H1 (cell line): ENCODE measurements at regions not wholly inside any gene's neighbourhood (a gene's known extent, or its start where the extent isn't known, plus 50 kb on each side); places are given as distances from the start of the nearest gene placed in this dataset.

Experiments
- CTCF ChIA-PET: fragments of 300-600 bp; sonication (Branson Sonifier 250); formaldehyde crosslinking; loops from one replicate; lab custom pipeline; 2021; ENCODE audit not compliant: partially characterized antibody; lab: Charles Lee
- POLR2A ChIA-PET: fragments of 300-600 bp; sonication (Branson Sonifier 250); formaldehyde crosslinking; loops from one replicate; lab custom pipeline; 2021; ENCODE audit warnings: inconsistent platforms; ENCODE audit not compliant: partially characterized antibody; lab: Charles Lee
- DNase-seq, 2 experiments: peaks; one replicate each; pipeline versions ENCODE4 v3.0.0 to v3.0.0-alpha.2; 2010 to 2022; ENCODE audit warnings: low spot score in 2 of 2, low read depth in 1 of 2, mixed read lengths in 1 of 2
- FAIRE-seq: peaks from 2 replicates; lab custom pipeline; 2011; peaks lifted over from hg19 to GRCh38; lab: Jason Lieb, UNC
- H2AFZ ChIP-seq: 2 replicates; pipeline ENCODE4 v1.8.1; 2012; ENCODE audit warnings: low read length, inconsistent platforms
- H2AK5ac ChIP-seq: 2 replicates; pipeline ENCODE4 v1.6.1; 2013; ENCODE audit warnings: low read depth, low read length
- H2BK120ac ChIP-seq: replicated peaks from 2 replicates; pipeline ENCODE3; 2013; ENCODE audit warnings: low read depth, low read length, inconsistent platforms
- H2BK12ac ChIP-seq: 2 replicates; pipeline ENCODE4 v1.6.1; 2013; ENCODE audit warnings: low read depth, low read length
- H2BK15ac ChIP-seq: 2 replicates; pipeline ENCODE4 v1.6.1; 2013; ENCODE audit warnings: low read length
- H2BK20ac ChIP-seq: 2 replicates; pipeline ENCODE4 v1.6.1; 2013; ENCODE audit warnings: low read length
- H2BK5ac ChIP-seq: 2 replicates; pipeline ENCODE4 v1.6.1; 2013; ENCODE audit warnings: low read depth, low read length
- H3K14ac ChIP-seq: 2 replicates; pipeline ENCODE4 v1.6.1; 2013; ENCODE audit warnings: inconsistent platforms; ENCODE audit not compliant: insufficient read length
- H3K18ac ChIP-seq: 2 replicates; pipeline ENCODE4 v1.6.1; 2013; ENCODE audit warnings: low read length; ENCODE audit errors: extremely low read depth
- H3K23ac ChIP-seq: 2 replicates; pipeline ENCODE4 v1.6.1; 2013; ENCODE audit warnings: inconsistent platforms; ENCODE audit not compliant: insufficient read length
- H3K23me2 ChIP-seq: 2 replicates; pipeline ENCODE4 v1.6.1; 2013; ENCODE audit warnings: low read depth, low read length
- H3K27ac ChIP-seq: 2 replicates; pipeline ENCODE4 v1.6.1; 2011; ENCODE audit warnings: low read depth, low read length, inconsistent platforms
- H3K27me3 ChIP-seq, 4 experiments: replicated peaks in 1 of 4; 1 replicate in 1 of 4; 2 replicates in 3 of 4; pipeline versions ENCODE4 v1.6.1 to v1.8.1; 2011 to 2013; ENCODE audit warnings: low read length in 3 of 4, mild to moderate bottlenecking in 3 of 4, inconsistent platforms in 2 of 4, mixed read lengths in 2 of 4, moderate library complexity in 1 of 4; ENCODE audit not compliant: control insufficient read depth in 3 of 4, insufficient read depth in 3 of 4; ENCODE audit errors: extremely low read depth in 1 of 4
- H3K36me3 ChIP-seq, 4 experiments: 2 replicates each; pipeline versions ENCODE4 v1.6.1 to v1.8.1; 2011 to 2013; ENCODE audit warnings: mild to moderate bottlenecking in 4 of 4, low read length in 3 of 4, moderate library complexity in 2 of 4, control low read depth in 1 of 4, inconsistent platforms in 1 of 4; ENCODE audit not compliant: insufficient read depth in 4 of 4, control insufficient read depth in 2 of 4
- H3K4ac ChIP-seq: replicated peaks from 2 replicates; pipeline ENCODE3; 2013; ENCODE audit warnings: low read length, low read depth, mixed read lengths, inconsistent platforms; ENCODE audit not compliant: insufficient read length
- H3K4me1 ChIP-seq, 4 experiments: replicated peaks in 1 of 4; 1 replicate in 1 of 4; 2 replicates in 3 of 4; pipeline versions ENCODE4 v1.6.1 to v1.8.1; 2011 to 2013; ENCODE audit warnings: low read length in 3 of 4, inconsistent platforms in 2 of 4, mixed read lengths in 1 of 4; ENCODE audit not compliant: insufficient read depth in 4 of 4, control insufficient read depth in 3 of 4
- H3K4me2 ChIP-seq, 2 experiments: 2 replicates each; pipeline versions ENCODE4 v1.6.1 to v1.8.1; 2011 to 2013; ENCODE audit warnings: low read depth in 2 of 2, low read length in 2 of 2, control low read depth in 1 of 2, inconsistent platforms in 1 of 2, mild to moderate bottlenecking in 1 of 2; ENCODE audit not compliant: insufficient read depth in 1 of 2
- H3K4me3 ChIP-seq, 4 experiments: fragments of 200-600, 300-600 bp in 1 of 4; sonication (generic), shearing (Covaris generic), sonication (Bioruptor Twin) in 1 of 4; 2 replicates each; pipeline versions ENCODE4 v1.5.1 to v1.8.1; 2011 to 2016; ENCODE audit warnings: low read length in 4 of 4, low read depth in 3 of 4, control low read depth in 2 of 4, inconsistent platforms in 2 of 4, mild to moderate bottlenecking in 2 of 4, mixed read lengths in 1 of 4, moderate library complexity in 1 of 4; ENCODE audit not compliant: insufficient read depth in 2 of 4; ENCODE audit errors: extremely low read depth in 1 of 4
- H3K56ac ChIP-seq: replicated peaks from 2 replicates; pipeline ENCODE3; 2013; ENCODE audit warnings: low read depth, mild to moderate bottlenecking, mixed read lengths, low read length, inconsistent platforms; ENCODE audit not compliant: insufficient read length
- H3K79me1 ChIP-seq: 2 replicates; pipeline ENCODE4 v1.6.1; 2013; ENCODE audit warnings: low read depth, low read length, control low read depth
- H3K79me2 ChIP-seq, 2 experiments: 2 replicates each; pipeline versions ENCODE4 v1.6.1 to v1.8.1; 2012 to 2013; ENCODE audit warnings: low read length in 2 of 2, mild to moderate bottlenecking in 2 of 2, inconsistent platforms in 1 of 2; ENCODE audit not compliant: insufficient read depth in 2 of 2, control insufficient read depth in 1 of 2
- H3K9ac ChIP-seq, 4 experiments: replicated peaks in 1 of 4; 1 replicate in 1 of 4; 2 replicates in 3 of 4; pipeline versions ENCODE4 v1.6.1 to v1.8.1; 2011 to 2013; ENCODE audit warnings: low read depth in 3 of 4, low read length in 3 of 4, control low read depth in 2 of 4, mild to moderate bottlenecking in 2 of 4, moderate library complexity in 2 of 4, inconsistent platforms in 1 of 4; ENCODE audit errors: extremely low read depth in 1 of 4
- H3K9me3 ChIP-seq, 2 experiments: 2 replicates each; pipeline versions ENCODE4 v1.6.1 to v1.8.1; 2012 to 2013; ENCODE audit warnings: mild to moderate bottlenecking in 2 of 2, moderate library complexity in 2 of 2, control low read depth in 1 of 2, inconsistent platforms in 1 of 2, low read depth in 1 of 2, low read length in 1 of 2, mixed read lengths in 1 of 2; ENCODE audit not compliant: insufficient read depth in 2 of 2
- H4K20me1 ChIP-seq, 2 experiments: replicated peaks in 1 of 2; 2 replicates each; pipeline versions ENCODE3 to v1.8.1; 2011 to 2013; ENCODE audit warnings: inconsistent platforms in 2 of 2, low read length in 2 of 2, mild to moderate bottlenecking in 1 of 2; ENCODE audit not compliant: insufficient read depth in 2 of 2, control insufficient read depth in 1 of 2
- H4K5ac ChIP-seq: 2 replicates; pipeline ENCODE4 v1.6.1; 2013; ENCODE audit warnings: low read length, low read depth, mixed read lengths, inconsistent platforms; ENCODE audit not compliant: insufficient read length
- H4K8ac ChIP-seq: 2 replicates; pipeline ENCODE4 v1.8.0; 2013; ENCODE audit warnings: mild to moderate bottlenecking, moderate library complexity, low read length, inconsistent platforms; ENCODE audit not compliant: insufficient read depth; ENCODE audit errors: extremely low read depth
- H4K91ac ChIP-seq: replicated peaks from 2 replicates; pipeline ENCODE3; 2013; ENCODE audit warnings: low read length, mixed read lengths, inconsistent platforms; ENCODE audit not compliant: insufficient read length
- BACH1 ChIP-seq: IDR thresholded peaks from 2 replicates; pipeline ENCODE4 v1.6.1; 2012; ENCODE audit warnings: low read length, improper control_type of control experiment
- BRCA1 ChIP-seq: IDR thresholded peaks from 2 replicates; pipeline ENCODE4 v1.6.1; 2012; ENCODE audit warnings: low read depth, low read length, improper control_type of control experiment
- CBX5 ChIP-seq: fragments of 300-800, 300-1000 bp; sonication (generic); IDR thresholded peaks from 2 replicates; pipeline ENCODE4 v1.7.1; 2016; ENCODE audit warnings: antibody characterized with exemption, low read length, low read depth
- CHD1 ChIP-seq: IDR thresholded peaks from 2 replicates; pipeline ENCODE4 v1.6.1; 2012; ENCODE audit warnings: low read depth, low read length, improper control_type of control experiment
- KDM5A ChIP-seq: fragments of 200-600 bp; IDR thresholded peaks from 2 replicates; pipeline ENCODE4 v1.7.1; 2012; ENCODE audit warnings: mild to moderate bottlenecking, low read length, inconsistent platforms, mixed read lengths
- POLR2AphosphoS5 ChIP-seq: IDR thresholded peaks from 2 replicates; pipeline ENCODE4 v1.6.1; 2011; ENCODE audit warnings: low read depth, low read length
- POU5F1 ChIP-seq: IDR thresholded peaks from 2 replicates; pipeline ENCODE4 v1.6.1; 2011; ENCODE audit warnings: low read depth, mild to moderate bottlenecking, low read length, moderate library complexity
- RBBP5 ChIP-seq: IDR thresholded peaks from 2 replicates; pipeline ENCODE4 v1.7.1; 2012; ENCODE audit warnings: low read depth, mild to moderate bottlenecking, inconsistent platforms, low read length, moderate library complexity, borderline replicate concordance
- RNF2 ChIP-seq: fragments of 200-900, 300-1000 bp; sonication (generic); IDR thresholded peaks from 2 replicates; pipeline ENCODE4 v1.7.1; 2016; ENCODE audit warnings: borderline replicate concordance, low read depth, mild to moderate bottlenecking, antibody characterized with exemption, low read length; ENCODE audit not compliant: poor library complexity, severe bottlenecking; ENCODE audit errors: missing control alignments
- SP2 ChIP-seq: IDR thresholded peaks from 2 replicates; pipeline ENCODE4 v1.6.1; 2012; ENCODE audit warnings: mild to moderate bottlenecking, low read length, inconsistent platforms
- WGBS, 2 experiments: shearing (Covaris generic) in 1 of 2; methylation state at CpG; one replicate each; pipeline versions ENCODE4 v1.1.6 to v1.1.7; 2013 to 2015; ENCODE audit warnings: low lambda C conversion rate in 2 of 2, mixed read lengths in 2 of 2, inconsistent platforms in 1 of 2, low coverage in 1 of 2, missing lambda C conversion rate in 1 of 2; ENCODE audit not compliant: insufficient replicate concordance in 2 of 2, insufficient coverage in 1 of 2, insufficient read length in 1 of 2; ENCODE audit errors: extremely low coverage in 1 of 2, missing lambda C conversion rate in 1 of 2; 5-methylcytosine and 5-hydroxymethylcytosine counted together
- TF ChIP-seq, protein P1 (sequence below): IDR thresholded peaks from 2 replicates; pipeline ENCODE4 v1.6.1; 2012; ENCODE audit warnings: low read length, inconsistent platforms

DNA sequence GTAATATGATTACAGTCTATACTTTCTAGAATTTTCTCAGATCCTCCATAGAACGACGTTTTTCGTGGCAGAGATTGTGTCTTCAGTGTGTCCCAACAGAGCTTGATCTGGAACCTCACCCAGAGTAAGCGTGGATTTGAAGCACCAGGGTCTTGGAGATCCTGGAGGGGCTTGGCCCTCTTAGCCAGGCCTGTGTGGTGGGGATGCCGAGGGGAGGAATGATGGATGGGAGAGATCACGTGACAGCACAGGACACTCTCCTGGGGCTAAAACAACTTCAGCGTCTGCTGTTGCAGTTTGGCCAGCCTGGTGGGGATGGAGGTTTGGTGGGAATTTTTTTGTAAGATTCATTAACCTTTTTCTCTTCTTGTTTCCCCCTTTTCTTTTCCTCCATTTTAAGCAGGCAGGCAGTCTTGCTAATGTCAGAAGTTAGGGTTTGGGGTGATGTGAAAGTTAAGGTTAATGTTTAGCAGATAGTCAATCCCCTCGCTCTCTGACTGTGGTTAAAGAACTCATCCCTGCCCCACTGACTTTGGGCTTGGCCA, 100.7 kb upstream of the SULF2 start:
- ChIA-PET POLR2A (no interaction called here), CTCF (interaction anchor here (0.6 kb wide), 1 partner anchor 1018 kb away, joined by 4 read pairs; no protein-coding TSS in a partner anchor)
- TF ChIP-seq, protein P1, sequence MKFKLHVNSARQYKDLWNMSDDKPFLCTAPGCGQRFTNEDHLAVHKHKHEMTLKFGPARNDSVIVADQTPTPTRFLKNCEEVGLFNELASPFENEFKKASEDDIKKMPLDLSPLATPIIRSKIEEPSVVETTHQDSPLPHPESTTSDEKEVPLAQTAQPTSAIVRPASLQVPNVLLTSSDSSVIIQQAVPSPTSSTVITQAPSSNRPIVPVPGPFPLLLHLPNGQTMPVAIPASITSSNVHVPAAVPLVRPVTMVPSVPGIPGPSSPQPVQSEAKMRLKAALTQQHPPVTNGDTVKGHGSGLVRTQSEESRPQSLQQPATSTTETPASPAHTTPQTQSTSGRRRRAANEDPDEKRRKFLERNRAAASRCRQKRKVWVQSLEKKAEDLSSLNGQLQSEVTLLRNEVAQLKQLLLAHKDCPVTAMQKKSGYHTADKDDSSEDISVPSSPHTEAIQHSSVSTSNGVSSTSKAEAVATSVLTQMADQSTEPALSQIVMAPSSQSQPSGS: no peak
- no peak for TF ChIP-seq BRCA1
- TF ChIP-seq KDM5A: no peak
- no peak for TF ChIP-seq CHD1
- TF ChIP-seq POU5F1: no peak
- no peak for TF ChIP-seq POLR2AphosphoS5
- no peak for TF ChIP-seq BACH1
- TF ChIP-seq RBBP5: no peak
- TF ChIP-seq CBX5: no peak
- no peak for TF ChIP-seq RNF2
- no peak for TF ChIP-seq SP2
- Histone ChIP-seq H3K23ac (no peak overlapping the region), H3K27ac (no peak overlapping the region), H2BK5ac (no peak overlapping the region), H3K4me3 (no peak overlapping the region), H4K8ac (no peak overlapping the region), H3K9ac (no peak overlapping the region), H3K23me2 (no peaks in the 10 kb centered on the region), H3K56ac (no peak overlapping the region), H3K36me3 (no peaks in the 10 kb centered on the region), H3K79me1 (no peaks in the 10 kb centered on the region), H4K91ac (no peak overlapping the region), H3K9me3 (no peaks in the 10 kb centered on the region), H2BK20ac (no peak overlapping the region), H3K27me3 (no peaks in the 10 kb centered on the region), H2BK15ac (no peak overlapping the region), H2BK12ac (no peak overlapping the region), H4K5ac (no peak overlapping the region), H3K4me1 (no peaks in the 10 kb centered on the region), H3K4ac (no peak overlapping the region), H3K14ac (no peak overlapping the region), H3K4me2 (no peak overlapping the region), H4K20me1 (no peaks in the 10 kb centered on the region), H3K79me2 (no peaks in the 10 kb centered on the region), H2AFZ (no peak overlapping the region), H2BK120ac (no peak overlapping the region), H3K18ac (no peak overlapping the region), H2AK5ac (no peak overlapping the region)
- DNase-seq: no peak
- no peak for FAIRE-seq
- 90% methylated on average over 8 of the region's 8 CpGs; no CpG with 5 or more reads in 1 of the 2 experiments for WGBS, 2 experiments
